HUES6 (cell line): ENCODE measurements at regions not wholly inside any gene's neighbourhood (a gene's known extent, or its start where the extent isn't known, plus 50 kb on each side); places are given as distances from the start of the nearest gene placed in this dataset.
"Not testable (repeated sequence)": the region's sequence is repeated elsewhere in the genome, so short reads cannot be mapped to it uniquely, and the experiment has no call there.

Experiments
- H3K27ac ChIP-seq: 2 replicates; pipeline ENCODE4 v1.7.0; 2013; ENCODE audit warnings: low read depth, mild to moderate bottlenecking, low read length, inconsistent platforms
- H3K27me3 ChIP-seq: 2 replicates; pipeline ENCODE4 v1.6.1; 2013; ENCODE audit warnings: low read length; ENCODE audit not compliant: control insufficient read depth, insufficient read depth
- H3K36me3 ChIP-seq: 2 replicates; pipeline ENCODE4 v1.6.1; 2013; ENCODE audit warnings: low read length; ENCODE audit not compliant: control insufficient read depth, insufficient read depth
- H3K4me1 ChIP-seq: 2 replicates; pipeline ENCODE4 v1.6.1; 2013; ENCODE audit warnings: low read length; ENCODE audit not compliant: control insufficient read depth, insufficient read depth
- H3K4me3 ChIP-seq: 2 replicates; pipeline ENCODE4 v1.5.1; 2013; ENCODE audit warnings: low read depth, low read length
- H3K9ac ChIP-seq: one replicate; pipeline ENCODE4 v1.6.1; 2013; ENCODE audit warnings: mild to moderate bottlenecking, low read length
- H3K9me3 ChIP-seq: 2 replicates; pipeline ENCODE4 v1.6.1; 2013; ENCODE audit warnings: low read depth, low read length; ENCODE audit not compliant: control insufficient read depth, insufficient read depth

GRCh38 chr5:72693546-72694205, 122.8 kb upstream of the TNPO1 start:
- Histone ChIP-seq H3K27me3 (no peaks in the 10 kb centered on the region), H3K4me1 (no peaks in the 10 kb centered on the region), H3K4me3 (no peak overlapping the region), H3K27ac (no peak overlapping the region), H3K9ac (no peak overlapping the region), H3K36me3 (no peaks in the 10 kb centered on the region), H3K9me3 (no peaks in the 10 kb centered on the region)

- Histone ChIP-seq H3K9ac (no peak overlapping the region), H3K27ac (no peak overlapping the region), H3K9me3 (no peaks in the 10 kb centered on the region), H3K4me1 (no peaks in the 10 kb centered on the region), H3K4me3 (no peak overlapping the region), H3K27me3 (no peaks in the 10 kb centered on the region), H3K36me3 (no peaks in the 10 kb centered on the region)
These were observed 123.6 kb upstream of the TNPO1 start for GRCh38 chr5:72692651-72693442.

- H3K4me3 ChIP-seq = no peak overlapping the region
These were observed 124.2 kb upstream of the TNPO1 start for GRCh38 chr5:72692231-72692637.

GRCh38 chr5:72691751-72692150, 124.7 kb upstream of the TNPO1 start:
- H3K27ac ChIP-seq = no peak overlapping the region
- H3K9ac ChIP-seq = no peak overlapping the region
- H3K4me1 ChIP-seq = no peaks in the 10 kb centered on the region
- no peaks in the 10 kb centered on the region for H3K9me3 ChIP-seq
- no peaks in the 10 kb centered on the region for H3K36me3 ChIP-seq
- H3K27me3 ChIP-seq = no peaks in the 10 kb centered on the region
- no peak overlapping the region for H3K4me3 ChIP-seq

More at GRCh38 chr5:72692231-72692637, 124.2 kb upstream of the TNPO1 start:
- H3K9ac ChIP-seq = no peak overlapping the region
- no peak overlapping the region for H3K27ac ChIP-seq
- no peaks in the 10 kb centered on the region for H3K4me1 ChIP-seq
- H3K9me3 ChIP-seq = no peaks in the 10 kb centered on the region
- no peaks in the 10 kb centered on the region for H3K27me3 ChIP-seq
- H3K36me3 ChIP-seq = no peaks in the 10 kb centered on the region

GRCh38 chr5:72688916-72689315, 127.5 kb upstream of the TNPO1 start:
- no peak overlapping the region for H3K9ac ChIP-seq
- no peaks in the 10 kb centered on the region for H3K27me3 ChIP-seq
- no peaks in the 10 kb centered on the region for H3K9me3 ChIP-seq
- H3K4me3 ChIP-seq = no peak overlapping the region
- H3K27ac ChIP-seq = no peak overlapping the region
- H3K4me1 ChIP-seq = no peaks in the 10 kb centered on the region
- no peaks in the 10 kb centered on the region for H3K36me3 ChIP-seq

- no peak overlapping the region for H3K27ac ChIP-seq
- H3K27me3 ChIP-seq = no peaks in the 10 kb centered on the region
- H3K9me3 ChIP-seq = peaks cover 6% of the 10 kb centered on the region; the same call in 1 of the 2 replicates
- H3K36me3 ChIP-seq = no peaks in the 10 kb centered on the region
- no peak overlapping the region for H3K4me3 ChIP-seq
- no peak overlapping the region for H3K9ac ChIP-seq
- no peaks in the 10 kb centered on the region for H3K4me1 ChIP-seq
These were observed 129.2 kb upstream of the TNPO1 start for GRCh38 chr5:72687288-72687687.

GRCh38 chr5:72682561-72682960, 133.9 kb upstream of the TNPO1 start:
- peaks cover 9% of the 10 kb centered on the region; the same call in 1 of the 2 replicates for H3K9me3 ChIP-seq
- no peaks in the 10 kb centered on the region for H3K36me3 ChIP-seq
- no peak overlapping the region for H3K4me3 ChIP-seq
- H3K9ac ChIP-seq = no peak overlapping the region
- H3K4me1 ChIP-seq = no peaks in the 10 kb centered on the region
- H3K27me3 ChIP-seq = no peaks in the 10 kb centered on the region
- H3K27ac ChIP-seq = no peak overlapping the region

GRCh38 chr5:72681781-72682180, 134.7 kb upstream of the TNPO1 start:
- no peaks in the 10 kb centered on the region for H3K4me1 ChIP-seq
- H3K4me3 ChIP-seq = no peak overlapping the region

GRCh38 chr5:72677447-72677846, 139.0 kb upstream of the TNPO1 start:
- Histone ChIP-seq H3K9me3 (peaks cover 5% of the 10 kb centered on the region; the same call in 1 of the 2 replicates), H3K4me1 (no peaks in the 10 kb centered on the region), H3K27ac (no peak overlapping the region), H3K36me3 (no peaks in the 10 kb centered on the region), H3K9ac (no peak overlapping the region), H3K27me3 (no peaks in the 10 kb centered on the region), H3K4me3 (no peak overlapping the region)

More at GRCh38 chr5:72681781-72682180, 134.7 kb upstream of the TNPO1 start:
- no peaks in the 10 kb centered on the region for H3K27me3 ChIP-seq
- no peaks in the 10 kb centered on the region for H3K36me3 ChIP-seq
- H3K27ac ChIP-seq = no peak overlapping the region
- no peak overlapping the region for H3K9ac ChIP-seq
- H3K9me3 ChIP-seq = peaks cover 9% of the 10 kb centered on the region; the same call in 1 of the 2 replicates

GRCh38 chr5:72676831-72677230, 139.6 kb upstream of the TNPO1 start:
- not testable (repeated sequence) for H3K27me3 ChIP-seq, H3K27ac ChIP-seq, H3K36me3 ChIP-seq, H3K9ac ChIP-seq, H3K4me1 ChIP-seq, H3K9me3 ChIP-seq, H3K4me3 ChIP-seq

- H3K4me1 ChIP-seq = no peaks in the 10 kb centered on the region
- H3K27ac ChIP-seq = no peak overlapping the region
These were observed 142.8 kb upstream of the TNPO1 start for GRCh38 chr5:72673623-72674022.

More at GRCh38 chr5:72673623-72674022, 142.8 kb upstream of the TNPO1 start:
- Histone ChIP-seq H3K36me3 (no peaks in the 10 kb centered on the region), H3K27me3 (no peaks in the 10 kb centered on the region), H3K9me3 (no peaks in the 10 kb centered on the region), H3K9ac (no peak overlapping the region), H3K4me3 (no peak overlapping the region)
